Osteoblast (primary cell): ENCODE measurements at regions not wholly inside any gene's neighbourhood (a gene's known extent, or its start where the extent isn't known, plus 50 kb on each side); places are given as distances from the start of the nearest gene placed in this dataset.

Source experiments
- DNase-seq: peaks from one replicate; pipeline ENCODE4 v3.0.0; 2011; ENCODE audit warnings: low spot score, mixed read lengths; ENCODE audit not compliant: insufficient read length; ENCODE audit errors: missing footprints
- H2AFZ ChIP-seq: 2 replicates; pipeline ENCODE4 v1.6.0; 2011; ENCODE audit warnings: mild to moderate bottlenecking, low read length
- H3K27ac ChIP-seq: 2 replicates; pipeline ENCODE4 v1.5.1; 2011; ENCODE audit warnings: mild to moderate bottlenecking, low read depth, low read length, moderate library complexity
- H3K27me3 ChIP-seq: 2 replicates; pipeline ENCODE4 v1.6.0; 2012; ENCODE audit warnings: mild to moderate bottlenecking, control low read depth, inconsistent platforms, low read length, moderate library complexity; ENCODE audit not compliant: insufficient read depth
- H3K36me3 ChIP-seq: 2 replicates; pipeline ENCODE4 v1.5.1; 2011; ENCODE audit warnings: mild to moderate bottlenecking, low read length, control low read depth, moderate library complexity; ENCODE audit not compliant: insufficient read depth
- H3K4me1 ChIP-seq: 2 replicates; pipeline ENCODE4 v1.5.1; 2011; ENCODE audit warnings: mild to moderate bottlenecking, low read length, control low read depth, moderate library complexity; ENCODE audit not compliant: insufficient read depth
- H3K4me2 ChIP-seq: 2 replicates; pipeline ENCODE4 v1.6.0; 2011; ENCODE audit warnings: mild to moderate bottlenecking, low read length; ENCODE audit not compliant: insufficient read depth
- H3K4me3 ChIP-seq: fragments of 200-600 bp; sonication (generic); 3 replicates; pipeline ENCODE4 v1.5.1; 2012; ENCODE audit warnings: mild to moderate bottlenecking, low read length, inconsistent platforms; ENCODE audit not compliant: insufficient read depth
- H3K79me2 ChIP-seq: 2 replicates; pipeline ENCODE4 v1.6.0; 2012; ENCODE audit warnings: mild to moderate bottlenecking, low read length, control low read depth, inconsistent platforms; ENCODE audit not compliant: insufficient read depth
- H3K9me3 ChIP-seq: 2 replicates; pipeline ENCODE4 v1.5.1; 2011; ENCODE audit warnings: low read depth, low read length, control low read depth
- H4K20me1 ChIP-seq: 2 replicates; pipeline ENCODE4 v1.6.0; 2012; ENCODE audit warnings: mild to moderate bottlenecking, low read length, control low read depth; ENCODE audit not compliant: insufficient read depth
- CTCF ChIP-seq: IDR thresholded peaks from 2 replicates; pipeline ENCODE4 v1.5.1; 2011; ENCODE audit warnings: mild to moderate bottlenecking, low read depth, low read length, moderate library complexity; ENCODE audit errors: extremely low read depth

- Histone ChIP-seq H3K79me2 (no peaks in the 10 kb centered on the region), H2AFZ (no peak overlapping the region)
- TF ChIP-seq CTCF: no peak
These were observed 1232.7 kb upstream of the TENM4 start for GRCh38 chr11:80673566-80673965.

GRCh38 chr11:80669620-80670019 is 1228.8 kb upstream of the TENM4 start:
- Histone ChIP-seq H3K27ac (no peak overlapping the region), H3K4me3 (no peak overlapping the region), H3K9me3 (no peaks in the 10 kb centered on the region), H4K20me1 (no peaks in the 10 kb centered on the region), H3K79me2 (no peaks in the 10 kb centered on the region), H2AFZ (no peak overlapping the region), H3K4me2 (no peak overlapping the region), H3K4me1 (no peaks in the 10 kb centered on the region), H3K36me3 (no peaks in the 10 kb centered on the region), H3K27me3 (no peaks in the 10 kb centered on the region)
- no peak for DNase-seq
- TF ChIP-seq CTCF: no peak

More at GRCh38 chr11:80673566-80673965, 1232.7 kb upstream of the TENM4 start:
- H3K36me3 ChIP-seq: no peaks in the 10 kb centered on the region
- no peaks in the 10 kb centered on the region for H4K20me1 ChIP-seq
- H3K4me2 ChIP-seq: no peak overlapping the region
- no peaks in the 10 kb centered on the region for H3K9me3 ChIP-seq
- no peaks in the 10 kb centered on the region for H3K4me1 ChIP-seq
- no peak overlapping the region for H3K27ac ChIP-seq
- no peak for DNase-seq
- no peak overlapping the region for H3K4me3 ChIP-seq
- H3K27me3 ChIP-seq: no peaks in the 10 kb centered on the region

GRCh38 chr11:80668039-80668438 is 1227.2 kb upstream of the TENM4 start:
- H3K4me1 ChIP-seq: no peaks in the 10 kb centered on the region
- no peak overlapping the region for H2AFZ ChIP-seq
- H3K36me3 ChIP-seq: no peaks in the 10 kb centered on the region
- no peaks in the 10 kb centered on the region for H4K20me1 ChIP-seq
- TF ChIP-seq CTCF: no peak
- no peak overlapping the region for H3K27ac ChIP-seq
- no peaks in the 10 kb centered on the region for H3K9me3 ChIP-seq
- H3K79me2 ChIP-seq: no peaks in the 10 kb centered on the region
- H3K27me3 ChIP-seq: no peaks in the 10 kb centered on the region
- DNase-seq: no peak
- no peak overlapping the region for H3K4me2 ChIP-seq
- no peak overlapping the region for H3K4me3 ChIP-seq

- no peak for TF ChIP-seq CTCF
- Histone ChIP-seq H3K4me1 (no peaks in the 10 kb centered on the region), H3K79me2 (no peaks in the 10 kb centered on the region), H3K4me2 (no peak overlapping the region), H3K36me3 (no peaks in the 10 kb centered on the region), H4K20me1 (no peaks in the 10 kb centered on the region), H3K4me3 (no peak overlapping the region), H3K27me3 (no peaks in the 10 kb centered on the region), H3K27ac (no peak overlapping the region), H2AFZ (no peak overlapping the region), H3K9me3 (no peaks in the 10 kb centered on the region)
- DNase-seq: no peak
These were observed 1215.0 kb upstream of the TENM4 start for GRCh38 chr11:80655834-80656233.
